ENCODE measurements at regions not wholly inside any gene's neighbourhood (a gene's known extent, or its start where the extent isn't known, plus 50 kb on each side); places are given as distances from the start of the nearest gene placed in this dataset.

DNA sequence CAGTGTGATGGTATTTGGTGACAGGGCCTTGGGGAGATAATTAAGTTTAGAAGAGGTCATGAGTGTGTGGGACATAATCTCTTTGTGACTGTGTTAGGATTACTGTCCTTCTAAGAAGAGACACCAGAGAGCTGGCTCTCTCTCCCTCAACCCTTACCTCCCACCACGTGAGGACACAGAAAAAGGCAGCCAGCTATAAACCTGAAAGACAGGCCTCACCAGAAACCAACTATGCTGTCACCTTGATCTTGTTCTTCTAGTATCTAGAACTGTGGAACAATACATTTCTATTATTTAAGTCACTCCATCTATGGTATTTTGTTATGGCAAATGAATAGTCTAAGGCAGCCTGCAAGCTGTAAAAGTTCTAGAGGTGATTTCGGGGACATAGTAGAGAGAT lies 203.7 kb downstream of the OTOR start:
- no peak for TF ChIP-seq EZH2 (IDR thresholded peaks at IDR 0.05; ENCODE audit: borderline replicate concordance, low read depth, low read length, poor library complexity, severe bottlenecking)
- TF ChIP-seq, protein P1, sequence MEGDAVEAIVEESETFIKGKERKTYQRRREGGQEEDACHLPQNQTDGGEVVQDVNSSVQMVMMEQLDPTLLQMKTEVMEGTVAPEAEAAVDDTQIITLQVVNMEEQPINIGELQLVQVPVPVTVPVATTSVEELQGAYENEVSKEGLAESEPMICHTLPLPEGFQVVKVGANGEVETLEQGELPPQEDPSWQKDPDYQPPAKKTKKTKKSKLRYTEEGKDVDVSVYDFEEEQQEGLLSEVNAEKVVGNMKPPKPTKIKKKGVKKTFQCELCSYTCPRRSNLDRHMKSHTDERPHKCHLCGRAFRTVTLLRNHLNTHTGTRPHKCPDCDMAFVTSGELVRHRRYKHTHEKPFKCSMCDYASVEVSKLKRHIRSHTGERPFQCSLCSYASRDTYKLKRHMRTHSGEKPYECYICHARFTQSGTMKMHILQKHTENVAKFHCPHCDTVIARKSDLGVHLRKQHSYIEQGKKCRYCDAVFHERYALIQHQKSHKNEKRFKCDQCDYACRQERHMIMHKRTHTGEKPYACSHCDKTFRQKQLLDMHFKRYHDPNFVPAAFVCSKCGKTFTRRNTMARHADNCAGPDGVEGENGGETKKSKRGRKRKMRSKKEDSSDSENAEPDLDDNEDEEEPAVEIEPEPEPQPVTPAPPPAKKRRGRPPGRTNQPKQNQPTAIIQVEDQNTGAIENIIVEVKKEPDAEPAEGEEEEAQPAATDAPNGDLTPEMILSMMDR (conservative IDR thresholded peaks at IDR 0.05; ENCODE audit: low read depth, low read length), result no peak
- Histone ChIP-seq H3K36me3 (ENCODE audit: insufficient read depth, low read length, poor library complexity, severe bottlenecking) (no peaks in the 10 kb centered on the region), H3K4me3 (ENCODE audit: low read depth, low read length, poor library complexity, severe bottlenecking) (no peak overlapping the region), H3K27ac (ENCODE audit: low read depth, low read length, poor library complexity, severe bottlenecking) (no peak overlapping the region), H3K9me3 (ENCODE audit: low read depth, low read length, poor library complexity, severe bottlenecking) (no peaks in the 10 kb centered on the region), H3K27me3 (replicated peaks; ENCODE audit: insufficient read depth, low read depth, low read length, poor library complexity) (no peaks in the 10 kb centered on the region), H3K4me1 (ENCODE audit: insufficient read depth, low read length, poor library complexity, severe bottlenecking) (peaks cover 13% of the 10 kb centered on the region)
- CTCF ChIA-PET, result no interaction called here
- POLR2A ChIA-PET (ENCODE audit: low non-redundant PET), result no interaction called here
- intact Hi-C loops (cut with micrococcal nuclease; ENCODE audit: unreplicated experiment), result no loop called here
- no TSS peak for BruUV-seq (replicated peaks)
- no peak for DNase-seq (ENCODE audit: low spot score)

DNA sequence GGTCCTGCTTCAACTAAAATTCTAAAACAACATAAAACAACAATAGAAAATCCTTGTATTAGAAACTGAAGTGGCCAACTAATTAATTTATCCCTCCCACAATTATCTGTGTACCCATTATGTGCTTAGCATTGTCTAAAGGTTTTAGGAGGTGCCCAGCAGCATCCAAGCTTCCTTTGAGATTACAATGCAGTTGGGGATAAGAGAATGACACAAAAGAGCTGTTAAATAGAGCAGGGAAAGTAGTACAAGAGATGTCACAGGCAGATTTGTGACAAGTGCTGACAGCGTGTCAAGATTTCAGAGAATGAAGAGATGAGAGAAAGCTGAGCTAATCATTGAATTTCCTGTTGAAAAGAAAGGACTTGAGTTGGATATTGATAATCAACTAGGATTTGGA lies 204.8 kb downstream of the OTOR start:
- Histone ChIP-seq H3K36me3 (ENCODE audit: insufficient read depth, low read length, poor library complexity, severe bottlenecking) (no peaks in the 10 kb centered on the region), H3K4me1 (ENCODE audit: insufficient read depth, low read length, poor library complexity, severe bottlenecking) (peaks cover 13% of the 10 kb centered on the region)
- peak; percentile 30 for DNase-seq (ENCODE audit: low spot score)

DNA sequence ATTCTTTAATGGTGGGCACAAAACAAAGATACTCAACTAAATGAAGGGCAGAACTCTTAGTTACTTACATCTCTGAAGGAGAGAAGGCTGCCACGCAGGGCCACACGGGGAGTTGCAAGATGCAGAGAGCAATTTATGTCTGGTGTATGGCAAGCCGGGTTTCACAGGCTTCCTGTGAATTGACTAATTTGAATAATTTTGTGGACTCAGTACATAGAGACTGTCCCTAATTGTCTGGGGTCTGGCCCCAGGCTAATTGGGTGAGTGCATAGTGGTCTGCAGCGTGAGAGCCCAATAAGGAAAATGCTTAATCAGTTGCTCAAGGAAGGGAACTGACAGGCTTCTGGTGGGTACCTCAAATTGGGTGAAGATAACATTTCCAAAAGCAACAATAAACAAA lies 205.7 kb downstream of the OTOR start:
- no peaks in the 10 kb centered on the region for H3K36me3 ChIP-seq (ENCODE audit: insufficient read depth, low read length, poor library complexity, severe bottlenecking)
- TF ChIP-seq, protein P1 (conservative IDR thresholded peaks at IDR 0.05; ENCODE audit: low read depth, low read length), result no peak
- TF ChIP-seq EZH2 (IDR thresholded peaks at IDR 0.05; ENCODE audit: borderline replicate concordance, low read depth, low read length, poor library complexity, severe bottlenecking), result no peak
- BruUV-seq (replicated peaks), result no TSS peak
- peaks cover 13% of the 10 kb centered on the region for H3K4me1 ChIP-seq (ENCODE audit: insufficient read depth, low read length, poor library complexity, severe bottlenecking)
- intact Hi-C loops (cut with micrococcal nuclease; ENCODE audit: unreplicated experiment), result no loop called here
- no peak overlapping the region for H3K27ac ChIP-seq (ENCODE audit: low read depth, low read length, poor library complexity, severe bottlenecking)
- no peaks in the 10 kb centered on the region for H3K9me3 ChIP-seq (ENCODE audit: low read depth, low read length, poor library complexity, severe bottlenecking)
- H3K27me3 ChIP-seq (replicated peaks; ENCODE audit: insufficient read depth, low read depth, low read length, poor library complexity), result no peaks in the 10 kb centered on the region
- ChIA-PET POLR2A (ENCODE audit: low non-redundant PET) (no interaction called here), CTCF (no interaction called here)
- DNase-seq (ENCODE audit: low spot score), result no peak
- no peak overlapping the region for H3K4me3 ChIP-seq (ENCODE audit: low read depth, low read length, poor library complexity, severe bottlenecking)

More for the DNA sequence above, 204.8 kb downstream of the OTOR start:
- Histone ChIP-seq H3K4me3 (ENCODE audit: low read depth, low read length, poor library complexity, severe bottlenecking) (no peak overlapping the region), H3K27me3 (replicated peaks; ENCODE audit: insufficient read depth, low read depth, low read length, poor library complexity) (no peaks in the 10 kb centered on the region), H3K9me3 (ENCODE audit: low read depth, low read length, poor library complexity, severe bottlenecking) (no peaks in the 10 kb centered on the region), H3K27ac (ENCODE audit: low read depth, low read length, poor library complexity, severe bottlenecking) (peak overlapping the region; percentile 22)
- ChIA-PET POLR2A (ENCODE audit: low non-redundant PET) (no interaction called here), CTCF (no interaction called here)
- intact Hi-C loops (cut with micrococcal nuclease; ENCODE audit: unreplicated experiment), result no loop called here
- no TSS peak for BruUV-seq (replicated peaks)
- TF ChIP-seq, protein P1 (conservative IDR thresholded peaks at IDR 0.05; ENCODE audit: low read depth, low read length), result no peak
- TF ChIP-seq EZH2 (IDR thresholded peaks at IDR 0.05; ENCODE audit: borderline replicate concordance, low read depth, low read length, poor library complexity, severe bottlenecking), result no peak
